ENCODE measurements at regions not wholly inside any gene's neighbourhood (a gene's known extent, or its start where the extent isn't known, plus 50 kb on each side); places are given as distances from the start of the nearest gene placed in this dataset.
"Not testable (repeated sequence)": the region's sequence is repeated elsewhere in the genome, so short reads cannot be mapped to it uniquely, and the experiment has no call there.

DNA sequence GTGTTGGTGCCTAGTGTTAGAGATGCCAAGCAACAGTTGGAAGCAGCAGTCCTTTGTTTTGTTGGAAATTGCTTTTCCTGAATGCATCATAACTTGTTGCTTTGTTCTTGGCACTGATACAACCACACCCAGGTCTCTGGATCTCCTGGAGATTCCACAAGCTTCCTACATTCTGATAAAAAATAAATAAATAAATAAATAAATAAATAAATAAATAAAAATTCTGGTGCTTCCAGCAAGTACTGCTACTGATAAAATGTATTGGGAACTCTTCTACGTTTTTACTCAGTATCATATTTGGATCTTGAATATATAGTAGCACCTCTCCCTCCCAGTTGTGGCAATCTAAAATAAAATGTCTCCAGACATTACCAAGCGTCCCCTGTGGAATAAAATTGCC is 62.7 kb upstream of the GRID2 start:
- no peak for DNase-seq

DNA sequence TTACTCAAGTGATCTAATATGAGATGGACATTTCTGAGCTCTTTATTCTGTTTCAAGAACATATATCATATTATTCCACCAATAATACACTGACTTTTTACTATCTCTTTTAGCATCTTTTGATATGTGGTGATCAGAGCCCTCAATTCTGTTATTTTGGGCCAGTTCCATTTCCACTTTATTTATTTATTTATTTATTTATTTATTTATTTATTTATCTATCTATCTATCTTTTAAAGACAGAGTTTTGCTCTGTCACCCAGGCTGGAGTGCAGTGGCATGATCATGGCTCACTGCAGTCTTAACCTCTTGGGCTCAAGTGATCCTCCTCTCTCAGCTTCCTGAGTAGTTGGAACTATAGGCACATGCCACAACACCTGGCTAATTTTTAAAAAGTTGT is 57.4 kb upstream of the GRID2 start:
- no peak for DNase-seq

GRCh38 chr4:92249541-92249940 is 54.2 kb upstream of the GRID2 start:
- no peak for DNase-seq

- DNase-seq = no peak
These were observed 52.1 kb upstream of the GRID2 start for GRCh38 chr4:92251711-92252110.

- not testable (repeated sequence) for DNase-seq
These were observed 51.4 kb upstream of the GRID2 start for GRCh38 chr4:92252358-92252757.

DNA sequence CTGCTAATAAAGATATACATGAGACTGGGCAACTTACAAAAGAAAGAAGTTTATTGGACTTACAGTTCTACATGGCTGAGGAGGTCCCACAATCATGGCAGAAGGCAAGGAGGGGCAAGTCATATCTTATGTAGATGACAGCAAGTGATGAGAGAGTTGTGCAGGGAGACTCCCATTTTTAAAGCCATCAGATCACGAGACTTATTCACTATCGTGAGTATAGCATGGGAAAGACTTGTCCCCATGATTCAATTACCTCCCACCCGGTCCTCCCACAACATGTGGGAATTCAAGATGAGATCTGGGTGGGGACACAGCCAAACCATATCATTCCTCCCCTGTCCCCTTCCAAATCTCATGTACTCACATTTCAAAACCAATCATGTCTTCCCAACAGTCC is 50.9 kb upstream of the GRID2 start:
- DNase-seq = no peak

- DNase-seq = no peak
These were observed 50.2 kb upstream of the GRID2 start for GRCh38 chr4:92253550-92253949.
